TTC549 (cell line): ENCODE measurements at regions not wholly inside any gene's neighbourhood (a gene's known extent, or its start where the extent isn't known, plus 50 kb on each side); places are given as distances from the start of the nearest gene placed in this dataset.

ENCODE experiments used
- FAIRE-seq: peaks from 2 replicates; lab custom pipeline; 2012; peaks lifted over from hg19 to GRCh38; lab: Jason Lieb, UNC

GRCh38 chr12:92553389-92553788 lies 149.4 kb upstream of the PLEKHG7 start:
- FAIRE-seq = no peak

DNA sequence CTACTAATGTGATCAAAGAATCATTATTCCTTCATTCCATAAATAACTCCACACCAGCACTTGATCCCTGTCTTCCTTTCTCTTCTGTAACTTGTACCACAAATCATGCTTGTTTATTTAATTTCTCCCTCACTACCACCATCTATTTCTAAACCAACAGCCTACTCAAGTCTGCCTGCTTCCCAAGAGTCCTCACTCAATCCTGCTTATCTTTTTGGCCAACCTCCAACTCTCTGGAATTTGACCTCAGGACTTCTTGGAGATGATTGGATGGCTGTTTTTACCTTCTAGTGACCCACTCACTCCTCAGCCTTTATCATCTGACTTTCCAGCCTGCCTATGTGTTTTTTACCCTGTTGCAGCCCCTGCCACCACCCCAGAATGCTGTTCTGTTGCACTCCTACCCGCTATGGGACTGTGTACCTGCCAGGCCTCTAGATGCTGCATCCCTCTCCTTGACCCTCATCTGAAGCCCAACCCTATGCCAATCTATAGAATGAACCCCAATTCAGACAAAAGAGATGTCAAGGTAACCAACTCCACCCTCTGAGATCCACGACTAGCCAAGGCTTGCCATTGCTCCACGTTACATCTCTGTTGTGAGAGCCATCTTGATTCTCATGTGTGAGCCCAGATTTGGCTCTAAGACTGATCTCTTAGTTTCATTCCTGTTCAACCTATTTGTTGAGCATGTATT lies 150.2 kb upstream of the PLEKHG7 start:
- no peak for FAIRE-seq

DNA sequence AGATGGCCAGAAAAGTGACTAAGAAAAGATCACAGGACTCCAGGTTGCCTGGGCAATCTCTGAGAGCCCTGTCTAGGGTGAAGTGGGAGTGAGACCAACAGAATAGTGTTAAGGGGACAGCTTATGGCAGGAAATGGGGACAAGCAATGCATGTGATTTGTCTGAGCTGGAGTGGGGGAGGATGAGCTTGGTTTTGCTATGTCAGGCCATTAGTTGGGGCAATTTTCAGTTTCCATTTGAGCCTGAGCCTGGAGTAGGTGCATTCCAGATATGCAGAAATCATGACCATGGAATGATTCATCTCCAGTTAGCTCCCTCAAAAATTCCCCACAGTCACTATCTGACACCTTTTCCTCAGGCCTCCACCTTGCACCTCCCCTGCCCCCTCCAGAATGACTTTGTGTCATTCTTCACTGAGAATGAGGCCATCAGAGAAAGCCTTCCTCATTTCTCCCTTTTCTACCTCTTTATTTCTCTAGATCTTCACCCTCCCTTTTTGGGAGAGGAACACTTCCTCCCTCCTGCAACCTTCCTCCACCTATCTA lies 150.9 kb upstream of the PLEKHG7 start:
- FAIRE-seq = no peak

DNA sequence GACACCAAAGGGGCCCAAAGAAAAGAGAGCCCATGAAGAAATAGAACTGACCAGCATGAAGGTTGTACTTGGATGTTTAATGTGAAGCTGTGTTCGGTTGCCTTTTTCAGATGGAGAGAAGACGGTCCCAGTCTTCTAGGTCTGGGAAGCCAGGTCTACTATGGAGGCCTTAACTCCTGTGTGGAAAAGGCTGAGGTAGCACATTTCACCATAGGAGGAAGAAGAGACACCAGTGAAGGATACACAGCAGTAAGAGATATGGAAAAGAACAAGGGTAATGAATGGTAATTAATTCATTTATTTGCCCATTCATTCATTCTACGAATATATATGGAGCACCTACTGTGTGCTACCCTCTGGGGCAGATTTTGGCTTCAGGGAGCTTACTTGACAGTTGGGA lies 151.6 kb upstream of the PLEKHG7 start:
- FAIRE-seq = no peak

DNA sequence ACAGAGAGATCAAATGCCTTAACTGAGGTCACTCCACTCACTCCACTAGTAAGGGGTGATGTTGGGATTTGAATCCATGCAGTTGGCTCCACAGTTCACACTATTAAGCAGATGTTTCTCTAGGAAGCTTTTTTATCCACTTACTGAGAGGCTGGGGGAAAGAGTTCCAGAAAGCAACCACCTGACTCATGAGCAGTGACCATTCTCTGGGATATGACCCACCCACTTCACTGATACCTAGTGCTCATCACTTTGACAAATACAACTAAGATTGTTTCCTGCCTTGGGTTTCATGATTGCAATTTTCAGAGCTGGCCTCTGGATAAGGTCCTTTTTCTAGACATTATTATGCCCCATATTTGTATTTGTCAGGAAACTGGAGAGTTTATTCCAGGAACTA lies 152.1 kb upstream of the PLEKHG7 start:
- no peak for FAIRE-seq

- no peak for FAIRE-seq
Observed at GRCh38 chr12:92550254-92550653, 152.5 kb upstream of the PLEKHG7 start.

DNA sequence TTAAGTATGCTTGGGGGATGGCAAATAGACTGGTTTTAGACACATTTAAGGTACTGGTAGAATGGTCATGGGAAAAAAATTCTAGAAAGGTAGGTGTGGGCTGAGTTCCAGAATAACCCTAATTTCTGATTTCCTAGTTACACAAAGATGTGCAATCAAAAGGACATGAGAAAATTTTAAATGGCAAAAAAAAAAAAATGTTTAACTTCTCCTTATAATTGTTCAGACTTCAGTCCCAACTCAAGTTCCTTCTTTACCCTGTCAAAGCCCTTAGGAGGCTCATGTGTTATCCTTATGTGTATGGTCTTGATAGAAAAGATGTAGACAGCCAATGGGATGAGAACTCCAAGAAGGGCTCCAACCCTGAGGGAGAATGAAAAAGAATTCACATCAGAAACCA lies 153.3 kb upstream of the PLEKHG7 start:
- no peak for FAIRE-seq

GRCh38 chr12:92547906-92548305 lies 154.9 kb upstream of the PLEKHG7 start:
- FAIRE-seq = no peak

- FAIRE-seq = no peak
Observed at GRCh38 chr12:92547420-92547819, 155.4 kb upstream of the PLEKHG7 start.

DNA sequence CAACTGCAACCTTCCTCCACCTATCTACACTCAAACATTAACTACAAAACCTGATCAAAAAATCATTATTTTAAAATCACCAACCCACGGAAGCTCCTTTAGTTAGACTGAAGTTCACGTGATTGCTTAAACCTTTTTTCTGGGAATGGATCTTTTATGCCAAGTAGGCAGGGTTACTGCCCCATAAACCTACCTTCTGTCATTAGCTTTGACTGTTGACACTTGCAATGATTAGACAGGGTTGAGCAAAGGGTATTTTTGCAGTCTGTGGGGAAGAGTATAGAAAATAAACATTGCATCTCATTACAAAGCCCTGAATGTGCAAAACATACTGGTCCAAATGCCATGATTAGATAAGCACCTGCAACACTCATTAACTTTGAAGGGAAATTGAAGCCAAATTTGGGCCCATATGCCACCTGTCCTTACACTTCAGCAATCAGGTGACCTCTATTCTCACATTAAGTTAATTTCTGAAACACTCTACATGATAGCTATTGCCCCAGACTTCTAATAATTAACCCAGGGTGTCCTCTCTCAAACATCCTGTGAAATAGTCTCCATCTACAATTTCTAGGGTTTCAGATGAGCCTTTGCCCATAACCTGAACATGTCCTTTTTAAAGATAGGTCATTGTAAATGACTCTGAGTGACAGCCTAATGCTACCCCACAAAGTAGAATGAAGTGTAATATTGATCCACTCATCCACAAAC lies 156.0 kb upstream of the PLEKHG7 start:
- FAIRE-seq = no peak

DNA sequence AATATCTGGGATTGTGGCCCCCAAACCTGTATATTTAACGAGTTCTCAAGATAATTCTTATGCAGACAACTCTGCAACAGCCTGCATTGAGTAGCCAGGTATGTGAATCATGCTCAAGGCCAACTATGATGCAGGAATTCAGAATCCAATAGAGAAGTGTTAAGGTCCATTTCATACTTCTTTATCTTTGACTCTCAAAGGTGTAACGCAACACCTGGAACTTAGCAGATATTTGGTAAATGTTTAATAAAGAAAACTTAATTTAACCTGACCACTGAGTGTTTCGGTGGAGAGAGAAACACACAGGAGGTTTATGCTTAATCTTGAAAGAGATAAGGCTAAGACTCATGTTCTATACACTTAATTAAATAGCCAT lies 156.5 kb upstream of the PLEKHG7 start:
- no peak for FAIRE-seq

GRCh38 chr12:92544322-92544721 lies 158.5 kb upstream of the PLEKHG7 start:
- FAIRE-seq = no peak

GRCh38 chr12:92543840-92544239 lies 158.9 kb upstream of the PLEKHG7 start:
- FAIRE-seq = no peak

GRCh38 chr12:92543359-92543758 lies 159.4 kb upstream of the PLEKHG7 start:
- FAIRE-seq = no peak

DNA sequence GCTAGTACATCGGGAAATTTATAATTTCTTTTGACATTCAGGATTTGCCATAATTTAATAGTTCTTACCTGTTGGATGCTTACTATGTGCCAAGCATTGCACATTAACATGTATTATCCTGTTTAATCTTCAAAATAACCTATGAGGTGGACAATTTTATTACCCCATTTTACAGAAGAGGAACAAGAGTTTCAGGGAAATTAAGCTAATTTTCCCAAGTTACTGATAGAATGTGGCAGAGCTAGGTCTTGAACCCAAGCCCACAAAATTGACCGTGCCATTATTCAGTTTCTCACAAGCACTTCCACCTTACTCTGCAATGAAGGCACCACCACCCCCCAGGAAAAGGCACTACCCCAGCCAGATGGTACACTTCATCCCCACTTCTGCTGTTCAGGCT lies 161.1 kb upstream of the PLEKHG7 start:
- no peak for FAIRE-seq

GRCh38 chr12:92540782-92541423 lies 161.9 kb upstream of the PLEKHG7 start:
- no peak for FAIRE-seq

DNA sequence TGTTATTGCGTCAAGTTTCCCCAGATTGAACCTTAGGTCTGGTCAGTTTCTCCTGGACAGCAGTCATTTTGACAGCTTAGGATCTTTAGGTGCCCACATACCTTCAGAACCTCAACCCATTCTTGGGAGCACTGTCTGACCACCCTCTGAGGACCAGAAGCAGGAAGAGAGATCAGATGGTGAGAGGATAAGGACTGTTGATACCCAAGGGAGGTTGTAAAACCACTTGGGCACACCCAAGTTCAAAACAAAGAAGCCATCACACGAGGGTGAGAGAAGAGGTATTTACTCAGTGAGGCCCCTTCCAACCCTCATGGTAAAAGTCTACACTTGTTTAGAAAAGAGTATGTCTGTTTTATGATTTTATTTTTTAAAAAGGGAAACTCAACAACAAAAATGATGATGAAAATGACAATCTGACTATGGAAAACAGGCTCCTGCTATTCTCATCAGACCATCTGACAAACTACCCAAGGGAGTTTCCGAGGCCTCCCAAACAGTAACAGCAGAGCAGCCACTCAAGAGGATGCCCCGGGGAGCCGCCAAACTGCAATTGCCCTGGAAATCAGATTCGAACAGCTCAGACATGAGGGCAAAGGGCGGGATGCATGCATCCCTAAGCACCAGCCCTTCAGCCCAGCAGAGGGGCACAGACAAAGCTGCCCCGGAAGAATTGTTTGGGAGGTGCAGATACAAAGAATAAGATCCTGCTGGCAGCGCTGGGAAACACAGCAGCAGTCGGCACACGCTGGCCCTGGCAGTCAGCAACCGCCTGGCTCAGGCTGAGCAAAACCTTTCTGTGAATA lies 162.6 kb upstream of the PLEKHG7 start:
- FAIRE-seq = no peak

DNA sequence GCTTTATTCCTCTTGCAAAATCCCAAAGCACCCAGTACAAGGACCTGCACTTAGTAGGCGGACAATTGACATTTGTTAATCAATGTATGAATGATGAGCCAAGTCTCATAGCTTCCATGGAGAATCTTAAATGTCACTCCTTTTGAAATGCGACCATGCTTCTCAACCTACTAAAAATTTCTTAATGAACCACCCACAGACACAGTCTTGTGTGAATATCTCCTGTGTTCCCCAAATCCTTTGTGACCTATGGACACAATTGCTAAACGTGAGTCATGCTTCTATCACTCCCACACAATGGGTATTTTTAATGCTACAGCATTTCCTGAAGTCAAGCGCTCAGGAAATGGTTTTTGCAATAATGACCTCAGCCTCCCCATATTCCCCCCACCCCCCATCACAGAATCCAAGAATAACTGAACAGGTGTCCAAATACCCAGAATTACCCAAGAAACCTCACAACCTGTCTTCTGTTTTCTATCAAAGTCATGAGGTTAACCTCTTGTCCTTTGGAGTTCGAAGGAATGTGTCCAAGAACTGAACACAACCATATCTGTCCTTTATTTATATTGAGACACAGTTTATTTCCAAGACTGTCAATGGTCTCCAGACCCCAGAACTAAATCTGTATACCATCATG lies 163.6 kb upstream of the PLEKHG7 start:
- FAIRE-seq = no peak

GRCh38 chr12:92537290-92537960 lies 165.4 kb upstream of the PLEKHG7 start:
- no peak for FAIRE-seq

- no peak for FAIRE-seq
Observed at GRCh38 chr12:92535961-92536360, 166.8 kb upstream of the PLEKHG7 start.

DNA sequence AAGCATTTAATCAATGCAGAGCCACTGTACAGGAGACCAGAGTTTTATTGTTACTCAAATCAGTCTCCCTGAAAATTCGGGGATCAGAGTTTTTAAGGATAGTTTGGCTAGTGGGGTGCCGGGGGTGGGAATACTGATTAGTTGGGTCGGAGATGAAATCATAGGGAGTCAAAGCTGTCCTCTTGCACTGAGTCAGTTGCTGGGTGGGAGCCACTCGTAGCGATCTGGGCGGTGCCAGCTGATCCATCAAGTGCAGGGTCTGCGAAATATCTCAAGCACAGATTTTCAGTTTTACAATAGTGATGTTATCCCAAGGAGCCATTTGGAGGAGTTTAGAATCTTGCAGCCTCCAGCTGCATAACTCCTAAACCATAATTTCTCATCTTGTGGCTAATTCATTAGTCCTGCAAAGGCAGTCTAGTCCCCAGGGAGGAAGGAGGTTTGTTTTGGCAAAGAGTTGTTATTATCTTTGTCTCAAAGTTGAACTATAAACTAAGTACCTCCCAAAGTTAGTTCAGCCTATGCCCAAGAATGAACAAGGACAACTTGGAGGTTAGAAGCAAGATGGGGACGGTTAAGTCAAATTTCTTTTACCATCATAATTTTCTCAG lies 169.4 kb upstream of the PLEKHG7 start:
- no peak for FAIRE-seq
